CD4-positive, alpha-beta T cell (primary cell): ENCODE measurements at regions not wholly inside any gene's neighbourhood (a gene's known extent, or its start where the extent isn't known, plus 50 kb on each side); places are given as distances from the start of the nearest gene placed in this dataset.

Experiments used
- ATAC-seq: fragments of 200-7000 bp; cut with Tn5 transposase; one replicate; pipeline ENCODE4 v1.10.0; 2022; ENCODE audit warnings: mild to moderate bottlenecking; ENCODE audit not compliant: poor library complexity
- CTCF ChIA-PET: fragments of 350-600 bp; sonication (Branson Sonifier 250); formaldehyde crosslinking; loops from one replicate; lab custom pipeline; 2021; ENCODE audit warnings: antibody characterized with exemption, inconsistent platforms; lab: Charles Lee
- POLR2A ChIA-PET: fragments of 350-600 bp; sonication (Branson Sonifier 250); formaldehyde crosslinking; loops from one replicate; lab custom pipeline; 2021; ENCODE audit warnings: antibody characterized with exemption, inconsistent platforms; lab: Charles Lee
- DNase-seq, 14 experiments: peaks; one replicate each; pipeline ENCODE4 v3.0.0-alpha.2; 2013 to 2020; ENCODE audit warnings: mixed read lengths in 2 of 14
- H3K27ac ChIP-seq, 2 donors: one replicate each; pipeline versions ENCODE4 v1.5.1 to v1.7.0; 2013; ENCODE audit warnings: low read length in 2 of 2, low read depth in 1 of 2, mild to moderate bottlenecking in 1 of 2
- H3K27me3 ChIP-seq, 2 experiments: 1 replicate in 1 of 2; 2 replicates in 1 of 2; pipeline versions ENCODE4 v1.6.1 to v1.7.0; 2013; ENCODE audit warnings: low read length in 2 of 2, control low read depth in 1 of 2, mild to moderate bottlenecking in 1 of 2, moderate library complexity in 1 of 2; ENCODE audit not compliant: insufficient read depth in 2 of 2, control insufficient read depth in 1 of 2
- H3K36me3 ChIP-seq: one replicate; pipeline ENCODE4 v1.6.1; 2013; ENCODE audit warnings: low read length, control low read depth; ENCODE audit not compliant: insufficient read depth
- H3K4me1 ChIP-seq: one replicate; pipeline ENCODE4 v1.6.1; 2013; ENCODE audit warnings: low read length, control low read depth; ENCODE audit not compliant: insufficient read depth
- H3K4me3 ChIP-seq: one replicate; pipeline ENCODE4 v1.5.1; 2013; ENCODE audit warnings: mild to moderate bottlenecking, low read length, moderate library complexity
- H3K9me3 ChIP-seq, 2 experiments: 1 replicate in 1 of 2; 2 replicates in 1 of 2; pipeline versions ENCODE4 v1.6.1 to v1.7.0; 2013; ENCODE audit warnings: low read length in 2 of 2, mild to moderate bottlenecking in 2 of 2, control low read depth in 1 of 2, moderate library complexity in 1 of 2; ENCODE audit not compliant: control insufficient read depth in 1 of 2, insufficient read depth in 1 of 2
- H3K27ac Mint-ChIP-seq: one replicate; pipeline ENCODE4 v1.8.0; 2020; ENCODE audit warnings: mixed read lengths
- H3K27me3 Mint-ChIP-seq: one replicate; pipeline ENCODE4 v1.8.0; 2021; ENCODE audit warnings: mixed read lengths
- H3K36me3 Mint-ChIP-seq: one replicate; pipeline ENCODE4 v1.8.0; 2021; ENCODE audit warnings: low read depth, mixed read lengths
- H3K4me1 Mint-ChIP-seq: one replicate; pipeline ENCODE4 v1.8.0; 2021; ENCODE audit warnings: low read depth, mixed read lengths
- H3K4me3 Mint-ChIP-seq: one replicate; pipeline ENCODE4 v1.8.0; 2020; ENCODE audit warnings: mild to moderate bottlenecking, mixed read lengths
- H3K9me3 Mint-ChIP-seq: one replicate; pipeline ENCODE4 v1.8.0; 2020; ENCODE audit warnings: mixed read lengths
- CTCF ChIP-seq: fragments of 200-600 bp; IDR thresholded peaks from one replicate; pipeline ENCODE4 v1.8.0; 2022; ENCODE audit warnings: antibody characterized with exemption, mild to moderate bottlenecking
- intact Hi-C, 2 experiments: fragments of 100-400 bp; cut with DNase I in 1 of 2; cut with micrococcal nuclease in 1 of 2; formaldehyde crosslinking; loops; one replicate each; pipeline versions ENCODE4 v1.15.1 to v1.9.0; 2023 to 2025; cut with DNase I, micrococcal nuclease

GRCh38 chr16:11448796-11449416 is 103.6 kb downstream of the RMI2 start:
- ATAC-seq (no peak), DNase-seq (no peak)
- Histone ChIP-seq H3K27ac (no peak overlapping the region), H3K4me3 (no peak overlapping the region), H3K9me3 (peaks cover 0 to 4% of the 10 kb centered on the region in 2 experiments), H3K4me1 (no peaks in the 10 kb centered on the region), H3K36me3 (no peaks in the 10 kb centered on the region), H3K27me3 (no peaks in the 10 kb centered on the region)
- ChIA-PET POLR2A (no interaction called here), CTCF (no interaction called here)
- no peak for TF ChIP-seq CTCF
- intact Hi-C loops, result loop anchor here in 1 of 2 experiments (10.0 kb wide), 1 partner anchor 274 kb away; no protein-coding TSS in a partner anchor
- H3K27ac Mint-ChIP-seq, result no peak overlapping the region
- no peaks in the 10 kb centered on the region for H3K27me3 Mint-ChIP-seq
- no peaks in the 10 kb centered on the region for H3K4me1 Mint-ChIP-seq
- H3K36me3 Mint-ChIP-seq, result no peaks in the 10 kb centered on the region
- no peaks in the 10 kb centered on the region for H3K9me3 Mint-ChIP-seq
- H3K4me3 Mint-ChIP-seq, result no peak overlapping the region

GRCh38 chr16:11449716-11450115 is 104.5 kb downstream of the RMI2 start:
- intact Hi-C loops, result loop anchor here in 1 of 2 experiments (10.0 kb wide), 1 partner anchor 275 kb away; no protein-coding TSS in a partner anchor
- no peaks in the 10 kb centered on the region for H3K4me1 ChIP-seq
- H3K27ac ChIP-seq, result no peak overlapping the region
- no peaks in the 10 kb centered on the region for H3K27me3 ChIP-seq
- peaks cover 0 to 4% of the 10 kb centered on the region in 2 experiments for H3K9me3 ChIP-seq
- Mint-ChIP-seq H3K27ac (no peak overlapping the region), H3K4me3 (no peak overlapping the region), H3K4me1 (no peaks in the 10 kb centered on the region), H3K9me3 (no peaks in the 10 kb centered on the region), H3K27me3 (no peaks in the 10 kb centered on the region), H3K36me3 (no peaks in the 10 kb centered on the region)
- no peak overlapping the region for H3K4me3 ChIP-seq
- ChIA-PET POLR2A (no interaction called here), CTCF (no interaction called here)
- no peak for DNase-seq
- no peaks in the 10 kb centered on the region for H3K36me3 ChIP-seq
- no peak for TF ChIP-seq CTCF
- no peak for ATAC-seq

GRCh38 chr16:11450136-11450535 is 104.9 kb downstream of the RMI2 start:
- no peak for TF ChIP-seq CTCF
- ATAC-seq, result no peak
- H3K27ac Mint-ChIP-seq, result no peak overlapping the region
- Histone ChIP-seq H3K27me3 (no peaks in the 10 kb centered on the region), H3K36me3 (no peaks in the 10 kb centered on the region), H3K9me3 (peaks cover 0 to 4% of the 10 kb centered on the region in 2 experiments), H3K27ac (no peak overlapping the region), H3K4me3 (no peak overlapping the region), H3K4me1 (no peaks in the 10 kb centered on the region)
- no peaks in the 10 kb centered on the region for H3K9me3 Mint-ChIP-seq
- H3K4me3 Mint-ChIP-seq, result no peak overlapping the region
- H3K4me1 Mint-ChIP-seq, result no peaks in the 10 kb centered on the region
- ChIA-PET CTCF (no interaction called here), POLR2A (no interaction called here)
- no peaks in the 10 kb centered on the region for H3K27me3 Mint-ChIP-seq
- intact Hi-C loops, result no loop called here
- DNase-seq, result no peak
- H3K36me3 Mint-ChIP-seq, result no peaks in the 10 kb centered on the region
